ENCODE measurements at regions not wholly inside any gene's neighbourhood (a gene's known extent, or its start where the extent isn't known, plus 50 kb on each side); places are given as distances from the start of the nearest gene placed in this dataset.
"Not testable (repeated sequence)": the region's sequence is repeated elsewhere in the genome, so short reads cannot be mapped to it uniquely, and the experiment has no call there.

- Histone ChIP-seq H3K27ac (ENCODE audit: low read depth, low read length) (no peak overlapping the region), H3K4me3 (ENCODE audit: low read depth, low read length) (no peak overlapping the region), H3K9ac (ENCODE audit: low read length) (no peak overlapping the region), H3K36me3 (ENCODE audit: control insufficient read depth, insufficient read depth, low read length) (no peaks in the 10 kb centered on the region), H3K4me1 (ENCODE audit: control insufficient read depth, insufficient read depth, low read length) (no peaks in the 10 kb centered on the region), H3K9me3 (ENCODE audit: control insufficient read depth, insufficient read depth, low read depth, low read length) (0 out of 2 replicates have a peak, but pooled peaks cover 7% of the 10 kb centered on the region), H3K27me3 (ENCODE audit: control insufficient read depth, insufficient read depth, low read length) (no peaks in the 10 kb centered on the region)
Measured at GRCh38 chr18:22056950-22057349, 112.4 kb upstream of the GATA6 start.

- no peak overlapping the region for H3K9ac ChIP-seq (ENCODE audit: low read length)
- no peak overlapping the region for H3K4me3 ChIP-seq (ENCODE audit: low read depth, low read length)
- H3K9me3 ChIP-seq (ENCODE audit: control insufficient read depth, insufficient read depth, low read depth, low read length) = 0 out of 2 replicates have a peak, but pooled peaks cover 7% of the 10 kb centered on the region
- no peaks in the 10 kb centered on the region; the same call in 1 of the 2 replicates for H3K4me1 ChIP-seq (ENCODE audit: control insufficient read depth, insufficient read depth, low read length)
- H3K27me3 ChIP-seq (ENCODE audit: control insufficient read depth, insufficient read depth, low read length) = no peaks in the 10 kb centered on the region
- no peak overlapping the region for H3K27ac ChIP-seq (ENCODE audit: low read depth, low read length)
- no peaks in the 10 kb centered on the region for H3K36me3 ChIP-seq (ENCODE audit: control insufficient read depth, insufficient read depth, low read length)
Measured at GRCh38 chr18:22057908-22058527, 111.4 kb upstream of the GATA6 start.

- Histone ChIP-seq H3K27me3 (ENCODE audit: control insufficient read depth, insufficient read depth, low read length) (no peaks in the 10 kb centered on the region), H3K27ac (ENCODE audit: low read depth, low read length) (no peak overlapping the region), H3K9ac (ENCODE audit: low read length) (no peak overlapping the region), H3K4me1 (ENCODE audit: control insufficient read depth, insufficient read depth, low read length) (no peaks in the 10 kb centered on the region; the same call in 1 of the 2 replicates), H3K9me3 (ENCODE audit: control insufficient read depth, insufficient read depth, low read depth, low read length) (0 out of 2 replicates have a peak, but pooled peaks cover 7% of the 10 kb centered on the region), H3K4me3 (ENCODE audit: low read depth, low read length) (no peak overlapping the region), H3K36me3 (ENCODE audit: control insufficient read depth, insufficient read depth, low read length) (no peaks in the 10 kb centered on the region)
Measured at GRCh38 chr18:22060361-22060760, 109.0 kb upstream of the GATA6 start.

- Histone ChIP-seq H3K27me3 (ENCODE audit: control insufficient read depth, insufficient read depth, low read length) (no peaks in the 10 kb centered on the region), H3K27ac (ENCODE audit: low read depth, low read length) (no peak overlapping the region), H3K4me1 (ENCODE audit: control insufficient read depth, insufficient read depth, low read length) (peaks cover 4% of the 10 kb centered on the region; the same call in 1 of the 2 replicates), H3K36me3 (ENCODE audit: control insufficient read depth, insufficient read depth, low read length) (no peaks in the 10 kb centered on the region), H3K4me3 (ENCODE audit: low read depth, low read length) (no peak overlapping the region), H3K9ac (ENCODE audit: low read length) (no peak overlapping the region), H3K9me3 (ENCODE audit: control insufficient read depth, insufficient read depth, low read depth, low read length) (no peaks in the 10 kb centered on the region)
Measured at GRCh38 chr18:22063102-22063501, 106.3 kb upstream of the GATA6 start.

- Histone ChIP-seq H3K9me3 (ENCODE audit: control insufficient read depth, insufficient read depth, low read depth, low read length) (no peaks in the 10 kb centered on the region), H3K27ac (ENCODE audit: low read depth, low read length) (no peak overlapping the region), H3K27me3 (ENCODE audit: control insufficient read depth, insufficient read depth, low read length) (no peaks in the 10 kb centered on the region), H3K9ac (ENCODE audit: low read length) (no peak overlapping the region), H3K4me3 (ENCODE audit: low read depth, low read length) (no peak overlapping the region), H3K4me1 (ENCODE audit: control insufficient read depth, insufficient read depth, low read length) (peaks cover 4% of the 10 kb centered on the region; the same call in 1 of the 2 replicates), H3K36me3 (ENCODE audit: control insufficient read depth, insufficient read depth, low read length) (no peaks in the 10 kb centered on the region)
Measured at GRCh38 chr18:22063672-22064071, 105.7 kb upstream of the GATA6 start.

GRCh38 chr18:22064581-22064980 lies 104.8 kb upstream of the GATA6 start:
- H3K4me3 ChIP-seq (ENCODE audit: low read depth, low read length) = no peak overlapping the region
- no peak overlapping the region for H3K27ac ChIP-seq (ENCODE audit: low read depth, low read length)
- peaks cover 4% of the 10 kb centered on the region; the same call in 1 of the 2 replicates for H3K4me1 ChIP-seq (ENCODE audit: control insufficient read depth, insufficient read depth, low read length)
- H3K9me3 ChIP-seq (ENCODE audit: control insufficient read depth, insufficient read depth, low read depth, low read length) = no peaks in the 10 kb centered on the region
- H3K36me3 ChIP-seq (ENCODE audit: control insufficient read depth, insufficient read depth, low read length) = no peaks in the 10 kb centered on the region
- no peaks in the 10 kb centered on the region for H3K27me3 ChIP-seq (ENCODE audit: control insufficient read depth, insufficient read depth, low read length)
- H3K9ac ChIP-seq (ENCODE audit: low read length) = no peak overlapping the region

GRCh38 chr18:22065311-22065710 lies 104.1 kb upstream of the GATA6 start:
- no peak overlapping the region for H3K4me3 ChIP-seq (ENCODE audit: low read depth, low read length)
- no peak overlapping the region for H3K27ac ChIP-seq (ENCODE audit: low read depth, low read length)
- H3K9ac ChIP-seq (ENCODE audit: low read length) = no peak overlapping the region
- H3K4me1 ChIP-seq (ENCODE audit: control insufficient read depth, insufficient read depth, low read length) = peaks cover 4% of the 10 kb centered on the region; the same call in 1 of the 2 replicates
- H3K36me3 ChIP-seq (ENCODE audit: control insufficient read depth, insufficient read depth, low read length) = no peaks in the 10 kb centered on the region
- H3K27me3 ChIP-seq (ENCODE audit: control insufficient read depth, insufficient read depth, low read length) = no peaks in the 10 kb centered on the region
- no peaks in the 10 kb centered on the region for H3K9me3 ChIP-seq (ENCODE audit: control insufficient read depth, insufficient read depth, low read depth, low read length)

GRCh38 chr18:22066083-22066485 lies 103.3 kb upstream of the GATA6 start:
- no peaks in the 10 kb centered on the region for H3K9me3 ChIP-seq (ENCODE audit: control insufficient read depth, insufficient read depth, low read depth, low read length)
- no peak overlapping the region for H3K4me3 ChIP-seq (ENCODE audit: low read depth, low read length)

GRCh38 chr18:22067109-22067508 lies 102.3 kb upstream of the GATA6 start:
- Histone ChIP-seq H3K4me1 (ENCODE audit: control insufficient read depth, insufficient read depth, low read length) (peaks cover 7% of the 10 kb centered on the region; the same call in 1 of the 2 replicates), H3K4me3 (ENCODE audit: low read depth, low read length) (no peak overlapping the region), H3K36me3 (ENCODE audit: control insufficient read depth, insufficient read depth, low read length) (no peaks in the 10 kb centered on the region), H3K9ac (ENCODE audit: low read length) (no peak overlapping the region), H3K9me3 (ENCODE audit: control insufficient read depth, insufficient read depth, low read depth, low read length) (no peaks in the 10 kb centered on the region), H3K27me3 (ENCODE audit: control insufficient read depth, insufficient read depth, low read length) (no peaks in the 10 kb centered on the region), H3K27ac (ENCODE audit: low read depth, low read length) (no peak overlapping the region)

More at GRCh38 chr18:22066083-22066485, 103.3 kb upstream of the GATA6 start:
- Histone ChIP-seq H3K27ac (ENCODE audit: low read depth, low read length) (no peak overlapping the region), H3K36me3 (ENCODE audit: control insufficient read depth, insufficient read depth, low read length) (no peaks in the 10 kb centered on the region), H3K27me3 (ENCODE audit: control insufficient read depth, insufficient read depth, low read length) (no peaks in the 10 kb centered on the region), H3K4me1 (ENCODE audit: control insufficient read depth, insufficient read depth, low read length) (peaks cover 7% of the 10 kb centered on the region; the same call in 1 of the 2 replicates), H3K9ac (ENCODE audit: low read length) (no peak overlapping the region)

- H3K4me1 ChIP-seq (ENCODE audit: control insufficient read depth, insufficient read depth, low read length) = peaks cover 7% of the 10 kb centered on the region; the same call in 1 of the 2 replicates
- H3K4me3 ChIP-seq (ENCODE audit: low read depth, low read length) = no peak overlapping the region
- H3K9ac ChIP-seq (ENCODE audit: low read length) = no peak overlapping the region
- H3K27ac ChIP-seq (ENCODE audit: low read depth, low read length) = no peak overlapping the region
- no peaks in the 10 kb centered on the region for H3K27me3 ChIP-seq (ENCODE audit: control insufficient read depth, insufficient read depth, low read length)
- H3K9me3 ChIP-seq (ENCODE audit: control insufficient read depth, insufficient read depth, low read depth, low read length) = no peaks in the 10 kb centered on the region
- H3K36me3 ChIP-seq (ENCODE audit: control insufficient read depth, insufficient read depth, low read length) = no peaks in the 10 kb centered on the region
Measured at GRCh38 chr18:22067682-22068081, 101.7 kb upstream of the GATA6 start.

- H3K9me3 ChIP-seq (ENCODE audit: control insufficient read depth, insufficient read depth, low read depth, low read length); H3K9ac ChIP-seq (ENCODE audit: low read length); H3K27me3 ChIP-seq (ENCODE audit: control insufficient read depth, insufficient read depth, low read length); H3K4me3 ChIP-seq (ENCODE audit: low read depth, low read length); H3K27ac ChIP-seq (ENCODE audit: low read depth, low read length); H3K4me1 ChIP-seq (ENCODE audit: control insufficient read depth, insufficient read depth, low read length); H3K36me3 ChIP-seq (ENCODE audit: control insufficient read depth, insufficient read depth, low read length): not testable (repeated sequence)
Measured at GRCh38 chr18:22068784-22069183, 100.6 kb upstream of the GATA6 start.

Data from HUES6 (cell line).